WTC11 (cell line): ENCODE measurements at regions not wholly inside any gene's neighbourhood (a gene's known extent, or its start where the extent isn't known, plus 50 kb on each side); places are given as distances from the start of the nearest gene placed in this dataset.

Experiments used
- ATAC-seq: fragments of 200-7000 bp; cut with Tn5 transposase; 2 replicates; pipeline ENCODE4 v1.10.0; 2021; ENCODE audit warnings: mild to moderate bottlenecking, moderate library complexity
- CTCF ChIA-PET: fragments of 300-600 bp; sonication (Branson Sonifier 250); formaldehyde crosslinking; loops from one replicate; lab custom pipeline; 2021; ENCODE audit warnings: antibody characterized with exemption; lab: Charles Lee
- POLR2A ChIA-PET: fragments of 350-600 bp; sonication (Branson Sonifier 250); formaldehyde crosslinking; loops from one replicate; lab custom pipeline; 2021; ENCODE audit warnings: antibody characterized with exemption; lab: Charles Lee
- DNase-seq: peaks from one replicate; pipeline ENCODE4 v3.0.0; 2021; ENCODE audit warnings: low spot score
- H3K27ac Mint-ChIP-seq: 2 replicates; pipeline ENCODE4 v1.8.0; 2021; ENCODE audit warnings: mixed read lengths
- H3K27me3 Mint-ChIP-seq: 2 replicates; pipeline ENCODE4 v1.8.0; 2021; ENCODE audit warnings: low read depth, mild to moderate bottlenecking, moderate library complexity, mixed read lengths
- H3K36me3 Mint-ChIP-seq: 2 replicates; pipeline ENCODE4 v1.8.0; 2021; ENCODE audit warnings: mixed read lengths
- H3K4me1 Mint-ChIP-seq: 2 replicates; pipeline ENCODE4 v1.8.0; 2022; ENCODE audit warnings: mixed read lengths
- H3K4me3 Mint-ChIP-seq: 2 replicates; pipeline ENCODE4 v1.8.0; 2021; ENCODE audit warnings: mild to moderate bottlenecking, moderate library complexity, mixed read lengths
- H3K9me3 Mint-ChIP-seq: 2 replicates; pipeline ENCODE4 v1.8.0; 2021; ENCODE audit warnings: mixed read lengths
- CBFB ChIP-seq: sonication (generic); formaldehyde crosslinking; IDR thresholded peaks from 2 replicates; pipeline ENCODE4 v1.8.1; 2022; ENCODE audit warnings: mild to moderate bottlenecking, low read depth, missing genetic modification reagents
- ETV6 ChIP-seq: sonication (generic); formaldehyde crosslinking; IDR thresholded peaks from 2 replicates; pipeline ENCODE4 v1.8.1; 2022; ENCODE audit warnings: mild to moderate bottlenecking, missing genetic modification reagents
- FOXK1 ChIP-seq: sonication (generic); formaldehyde crosslinking; IDR thresholded peaks from 2 replicates; pipeline ENCODE4 v1.8.0; 2022; ENCODE audit warnings: mild to moderate bottlenecking, moderate library complexity, missing genetic modification reagents
- GABPB1 ChIP-seq: sonication (generic); formaldehyde crosslinking; IDR thresholded peaks from 2 replicates; pipeline ENCODE4 v1.8.1; 2023; ENCODE audit warnings: mild to moderate bottlenecking, missing genetic modification reagents
- NFATC4 ChIP-seq: fragments of 250-450 bp; sonication (Bioruptor Pico); IDR thresholded peaks from 2 replicates; pipeline ENCODE4 v1.9.0; 2021; ENCODE audit warnings: mild to moderate bottlenecking
- NFYB ChIP-seq: sonication (generic); formaldehyde crosslinking; conservative IDR thresholded peaks from 2 replicates; pipeline ENCODE4 v1.8.0; 2022; ENCODE audit warnings: low read depth, missing genetic modification reagents
- NR3C1 ChIP-seq: sonication (generic); formaldehyde crosslinking; conservative IDR thresholded peaks from 2 replicates; pipeline ENCODE4 v1.8.1; 2023; ENCODE audit warnings: low read depth, mild to moderate bottlenecking, missing genetic modification reagents
- RORB ChIP-seq: fragments of 250-450 bp; sonication (Bioruptor Pico); IDR thresholded peaks from 2 replicates; pipeline ENCODE4 v1.9.0; 2021; ENCODE audit warnings: mild to moderate bottlenecking
- SOX15 ChIP-seq: fragments of 250-450 bp; sonication (Bioruptor Pico); IDR thresholded peaks from 2 replicates; pipeline ENCODE4 v1.9.0; 2021; ENCODE audit warnings: mild to moderate bottlenecking
- TP53 ChIP-seq: sonication (generic); formaldehyde crosslinking; IDR thresholded peaks from 2 replicates; pipeline ENCODE4 v1.8.1; 2023; ENCODE audit warnings: mild to moderate bottlenecking, missing genetic modification reagents
- ZNF232 ChIP-seq: sonication (generic); formaldehyde crosslinking; IDR thresholded peaks from 2 replicates; pipeline ENCODE4 v1.8.0; 2022; ENCODE audit warnings: mild to moderate bottlenecking, missing genetic modification reagents
- ZNF317 ChIP-seq: sonication (generic); formaldehyde crosslinking; IDR thresholded peaks from 2 replicates; pipeline ENCODE4 v1.8.1; 2023; ENCODE audit warnings: low read depth, mild to moderate bottlenecking, moderate library complexity, missing genetic modification reagents, borderline replicate concordance
- ZNF396 ChIP-seq: fragments of 250-450 bp; sonication (Bioruptor Pico); IDR thresholded peaks from 2 replicates; pipeline ENCODE4 v1.8.0; 2021; ENCODE audit warnings: mild to moderate bottlenecking, moderate library complexity, borderline replicate concordance
- TF ChIP-seq, protein P1 (sequence below): sonication (generic); formaldehyde crosslinking; IDR thresholded peaks from 2 replicates; pipeline ENCODE4 v1.8.0; 2022; ENCODE audit warnings: mild to moderate bottlenecking, missing genetic modification reagents
- TF ChIP-seq, protein P2 (sequence below): sonication (generic); formaldehyde crosslinking; IDR thresholded peaks from 2 replicates; pipeline ENCODE4 v1.8.1; 2023; ENCODE audit warnings: mild to moderate bottlenecking, moderate library complexity, missing genetic modification reagents
- TF ChIP-seq, protein P3 (sequence below): sonication (generic); formaldehyde crosslinking; IDR thresholded peaks from 2 replicates; pipeline ENCODE4 v1.8.0; 2022; ENCODE audit warnings: mild to moderate bottlenecking, missing genetic modification reagents
- TF ChIP-seq, protein P4 (sequence below): fragments of 250-450 bp; sonication (Bioruptor Pico); IDR thresholded peaks from 2 replicates; pipeline ENCODE4 v1.9.0; 2021; ENCODE audit warnings: mild to moderate bottlenecking
- TF ChIP-seq, protein P5 (sequence below): sonication (generic); formaldehyde crosslinking; IDR thresholded peaks from 2 replicates; pipeline ENCODE4 v1.8.1; 2023; ENCODE audit warnings: mild to moderate bottlenecking, missing genetic modification reagents
- TF ChIP-seq, protein P6 (sequence below): sonication (generic); formaldehyde crosslinking; IDR thresholded peaks from 2 replicates; pipeline ENCODE4 v1.8.1; 2022; ENCODE audit warnings: mild to moderate bottlenecking, missing genetic modification reagents, moderate library complexity, borderline replicate concordance
- TF ChIP-seq, protein P7 (sequence below): fragments of 250-450 bp; sonication (Bioruptor Pico); IDR thresholded peaks from 2 replicates; pipeline ENCODE4 v1.9.0; 2021; ENCODE audit warnings: mild to moderate bottlenecking, borderline replicate concordance

DNA sequence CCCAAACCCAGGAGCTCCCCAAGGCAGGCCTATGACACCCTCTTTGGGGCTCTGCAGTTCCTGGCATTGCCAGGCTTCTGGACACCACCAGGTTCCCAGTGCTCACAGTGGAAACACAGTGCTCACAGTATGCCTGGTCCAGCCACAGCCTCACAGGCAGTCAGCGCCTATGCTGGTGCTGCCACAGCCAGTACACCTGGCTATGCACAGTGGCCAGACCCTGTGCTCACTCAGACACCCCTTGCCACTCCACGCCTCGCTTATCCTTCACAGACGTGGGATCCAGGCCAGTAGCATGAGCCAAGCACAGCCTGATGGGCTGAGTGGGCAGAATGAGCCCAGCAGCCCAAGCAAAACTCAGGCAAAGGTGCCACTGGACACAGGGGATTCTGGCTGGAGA is 579.2 kb upstream of the ADGRL2 start:
- ATAC-seq (peak; percentile 21), DNase-seq (no peak)
- Mint-ChIP-seq H3K4me1 (peaks cover 24% of the 10 kb centered on the region), H3K36me3 (no peaks in the 10 kb centered on the region), H3K27ac (no peak overlapping the region), H3K27me3 (no peaks in the 10 kb centered on the region; the same call in 1 of the 2 replicates), H3K4me3 (no peak overlapping the region), H3K9me3 (no peaks in the 10 kb centered on the region)
- TF ChIP-seq, protein P1, sequence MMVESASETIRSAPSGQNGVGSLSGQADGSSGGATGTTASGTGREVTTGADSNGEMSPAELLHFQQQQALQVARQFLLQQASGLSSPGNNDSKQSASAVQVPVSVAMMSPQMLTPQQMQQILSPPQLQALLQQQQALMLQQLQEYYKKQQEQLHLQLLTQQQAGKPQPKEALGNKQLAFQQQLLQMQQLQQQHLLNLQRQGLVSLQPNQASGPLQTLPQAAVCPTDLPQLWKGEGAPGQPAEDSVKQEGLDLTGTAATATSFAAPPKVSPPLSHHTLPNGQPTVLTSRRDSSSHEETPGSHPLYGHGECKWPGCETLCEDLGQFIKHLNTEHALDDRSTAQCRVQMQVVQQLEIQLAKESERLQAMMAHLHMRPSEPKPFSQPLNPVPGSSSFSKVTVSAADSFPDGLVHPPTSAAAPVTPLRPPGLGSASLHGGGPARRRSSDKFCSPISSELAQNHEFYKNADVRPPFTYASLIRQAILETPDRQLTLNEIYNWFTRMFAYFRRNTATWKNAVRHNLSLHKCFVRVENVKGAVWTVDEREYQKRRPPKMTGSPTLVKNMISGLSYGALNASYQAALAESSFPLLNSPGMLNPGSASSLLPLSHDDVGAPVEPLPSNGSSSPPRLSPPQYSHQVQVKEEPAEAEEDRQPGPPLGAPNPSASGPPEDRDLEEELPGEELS (CRISPR knock-in tag) = no peak
- TF ChIP-seq CBFB = no peak
- TF ChIP-seq ZNF317 (CRISPR knock-in tag) = no peak
- no peak for TF ChIP-seq ZNF232
- TF ChIP-seq ZNF396 (CRISPR knock-in tag) = no peak
- TF ChIP-seq, protein P2, sequence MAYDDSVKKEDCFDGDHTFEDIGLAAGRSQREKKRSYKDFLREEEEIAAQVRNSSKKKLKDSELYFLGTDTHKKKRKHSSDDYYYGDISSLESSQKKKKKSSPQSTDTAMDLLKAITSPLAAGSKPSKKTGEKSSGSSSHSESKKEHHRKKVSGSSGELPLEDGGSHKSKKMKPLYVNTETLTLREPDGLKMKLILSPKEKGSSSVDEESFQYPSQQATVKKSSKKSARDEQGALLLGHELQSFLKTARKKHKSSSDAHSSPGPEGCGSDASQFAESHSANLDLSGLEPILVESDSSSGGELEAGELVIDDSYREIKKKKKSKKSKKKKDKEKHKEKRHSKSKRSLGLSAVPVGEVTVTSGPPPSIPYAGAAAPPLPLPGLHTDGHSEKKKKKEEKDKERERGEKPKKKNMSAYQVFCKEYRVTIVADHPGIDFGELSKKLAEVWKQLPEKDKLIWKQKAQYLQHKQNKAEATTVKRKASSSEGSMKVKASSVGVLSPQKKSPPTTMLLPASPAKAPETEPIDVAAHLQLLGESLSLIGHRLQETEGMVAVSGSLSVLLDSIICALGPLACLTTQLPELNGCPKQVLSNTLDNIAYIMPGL = no peak
- TF ChIP-seq, protein P3, sequence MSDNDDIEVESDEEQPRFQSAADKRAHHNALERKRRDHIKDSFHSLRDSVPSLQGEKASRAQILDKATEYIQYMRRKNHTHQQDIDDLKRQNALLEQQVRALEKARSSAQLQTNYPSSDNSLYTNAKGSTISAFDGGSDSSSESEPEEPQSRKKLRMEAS = no peak
- TF ChIP-seq, protein P4, sequence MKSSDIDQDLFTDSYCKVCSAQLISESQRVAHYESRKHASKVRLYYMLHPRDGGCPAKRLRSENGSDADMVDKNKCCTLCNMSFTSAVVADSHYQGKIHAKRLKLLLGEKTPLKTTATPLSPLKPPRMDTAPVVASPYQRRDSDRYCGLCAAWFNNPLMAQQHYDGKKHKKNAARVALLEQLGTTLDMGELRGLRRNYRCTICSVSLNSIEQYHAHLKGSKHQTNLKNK = no peak
- no peak for TF ChIP-seq SOX15
- TF ChIP-seq, protein P5, sequence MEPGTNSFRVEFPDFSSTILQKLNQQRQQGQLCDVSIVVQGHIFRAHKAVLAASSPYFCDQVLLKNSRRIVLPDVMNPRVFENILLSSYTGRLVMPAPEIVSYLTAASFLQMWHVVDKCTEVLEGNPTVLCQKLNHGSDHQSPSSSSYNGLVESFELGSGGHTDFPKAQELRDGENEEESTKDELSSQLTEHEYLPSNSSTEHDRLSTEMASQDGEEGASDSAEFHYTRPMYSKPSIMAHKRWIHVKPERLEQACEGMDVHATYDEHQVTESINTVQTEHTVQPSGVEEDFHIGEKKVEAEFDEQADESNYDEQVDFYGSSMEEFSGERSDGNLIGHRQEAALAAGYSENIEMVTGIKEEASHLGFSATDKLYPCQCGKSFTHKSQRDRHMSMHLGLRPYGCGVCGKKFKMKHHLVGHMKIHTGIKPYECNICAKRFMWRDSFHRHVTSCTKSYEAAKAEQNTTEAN = no peak
- TF ChIP-seq, protein P6, sequence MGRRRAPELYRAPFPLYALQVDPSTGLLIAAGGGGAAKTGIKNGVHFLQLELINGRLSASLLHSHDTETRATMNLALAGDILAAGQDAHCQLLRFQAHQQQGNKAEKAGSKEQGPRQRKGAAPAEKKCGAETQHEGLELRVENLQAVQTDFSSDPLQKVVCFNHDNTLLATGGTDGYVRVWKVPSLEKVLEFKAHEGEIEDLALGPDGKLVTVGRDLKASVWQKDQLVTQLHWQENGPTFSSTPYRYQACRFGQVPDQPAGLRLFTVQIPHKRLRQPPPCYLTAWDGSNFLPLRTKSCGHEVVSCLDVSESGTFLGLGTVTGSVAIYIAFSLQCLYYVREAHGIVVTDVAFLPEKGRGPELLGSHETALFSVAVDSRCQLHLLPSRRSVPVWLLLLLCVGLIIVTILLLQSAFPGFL (CRISPR knock-in tag) = no peak
- no peak for TF ChIP-seq NFYB (CRISPR knock-in tag)
- no peak for TF ChIP-seq TP53
- TF ChIP-seq NFATC4 = no peak
- TF ChIP-seq, protein P7, sequence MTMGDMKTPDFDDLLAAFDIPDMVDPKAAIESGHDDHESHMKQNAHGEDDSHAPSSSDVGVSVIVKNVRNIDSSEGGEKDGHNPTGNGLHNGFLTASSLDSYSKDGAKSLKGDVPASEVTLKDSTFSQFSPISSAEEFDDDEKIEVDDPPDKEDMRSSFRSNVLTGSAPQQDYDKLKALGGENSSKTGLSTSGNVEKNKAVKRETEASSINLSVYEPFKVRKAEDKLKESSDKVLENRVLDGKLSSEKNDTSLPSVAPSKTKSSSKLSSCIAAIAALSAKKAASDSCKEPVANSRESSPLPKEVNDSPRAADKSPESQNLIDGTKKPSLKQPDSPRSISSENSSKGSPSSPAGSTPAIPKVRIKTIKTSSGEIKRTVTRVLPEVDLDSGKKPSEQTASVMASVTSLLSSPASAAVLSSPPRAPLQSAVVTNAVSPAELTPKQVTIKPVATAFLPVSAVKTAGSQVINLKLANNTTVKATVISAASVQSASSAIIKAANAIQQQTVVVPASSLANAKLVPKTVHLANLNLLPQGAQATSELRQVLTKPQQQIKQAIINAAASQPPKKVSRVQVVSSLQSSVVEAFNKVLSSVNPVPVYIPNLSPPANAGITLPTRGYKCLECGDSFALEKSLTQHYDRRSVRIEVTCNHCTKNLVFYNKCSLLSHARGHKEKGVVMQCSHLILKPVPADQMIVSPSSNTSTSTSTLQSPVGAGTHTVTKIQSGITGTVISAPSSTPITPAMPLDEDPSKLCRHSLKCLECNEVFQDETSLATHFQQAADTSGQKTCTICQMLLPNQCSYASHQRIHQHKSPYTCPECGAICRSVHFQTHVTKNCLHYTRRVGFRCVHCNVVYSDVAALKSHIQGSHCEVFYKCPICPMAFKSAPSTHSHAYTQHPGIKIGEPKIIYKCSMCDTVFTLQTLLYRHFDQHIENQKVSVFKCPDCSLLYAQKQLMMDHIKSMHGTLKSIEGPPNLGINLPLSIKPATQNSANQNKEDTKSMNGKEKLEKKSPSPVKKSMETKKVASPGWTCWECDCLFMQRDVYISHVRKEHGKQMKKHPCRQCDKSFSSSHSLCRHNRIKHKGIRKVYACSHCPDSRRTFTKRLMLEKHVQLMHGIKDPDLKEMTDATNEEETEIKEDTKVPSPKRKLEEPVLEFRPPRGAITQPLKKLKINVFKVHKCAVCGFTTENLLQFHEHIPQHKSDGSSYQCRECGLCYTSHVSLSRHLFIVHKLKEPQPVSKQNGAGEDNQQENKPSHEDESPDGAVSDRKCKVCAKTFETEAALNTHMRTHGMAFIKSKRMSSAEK (CRISPR knock-in tag) = no peak
- no peak for TF ChIP-seq RORB (CRISPR knock-in tag)
- TF ChIP-seq GABPB1 (CRISPR knock-in tag) = no peak
- no peak for TF ChIP-seq NR3C1
- TF ChIP-seq FOXK1 = no peak
- no peak for TF ChIP-seq ETV6 (CRISPR knock-in tag)
- ChIA-PET POLR2A (no interaction called here), CTCF (no interaction called here)
